B cell (primary cell): ENCODE measurements at regions not wholly inside any gene's neighbourhood (a gene's known extent, or its start where the extent isn't known, plus 50 kb on each side); places are given as distances from the start of the nearest gene placed in this dataset.

Experiments
- CTCF ChIP-seq: fragments of 200-600 bp; IDR thresholded peaks from one replicate; pipeline ENCODE4 v1.8.0; 2022; ENCODE audit warnings: antibody characterized with exemption, mild to moderate bottlenecking
- EZH2 ChIP-seq: IDR thresholded peaks from 2 replicates; pipeline ENCODE4 v1.6.1; 2012; ENCODE audit warnings: borderline replicate concordance, low read depth, mild to moderate bottlenecking, moderate library complexity, low read length; ENCODE audit not compliant: insufficient read depth, poor library complexity, severe bottlenecking

DNA sequence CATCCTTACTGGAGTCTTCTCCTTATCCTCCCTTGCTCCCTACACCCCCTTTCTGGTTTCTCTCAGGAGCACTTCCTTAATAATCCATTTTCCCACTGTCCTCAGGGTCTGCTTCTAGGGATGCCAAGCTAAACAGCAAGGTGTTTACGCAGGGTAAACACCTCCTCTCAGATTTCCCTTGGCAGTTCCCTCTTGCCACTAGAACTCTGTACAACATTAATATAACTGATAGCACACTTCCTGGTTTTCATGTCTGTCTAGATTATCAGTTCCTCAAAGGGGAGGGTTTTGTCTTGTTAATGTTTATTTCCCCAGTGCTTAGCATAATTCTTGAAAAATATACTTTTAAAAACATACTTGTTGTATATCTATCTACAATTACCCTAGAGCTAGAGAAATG, 118.0 kb upstream of the SLC24A5 start:
- no peak for TF ChIP-seq CTCF
- no peak for TF ChIP-seq EZH2
